GM21529 (cell line): ENCODE measurements at regions not wholly inside any gene's neighbourhood (a gene's known extent, or its start where the extent isn't known, plus 50 kb on each side); places are given as distances from the start of the nearest gene placed in this dataset.
"Not testable (repeated sequence)": the region's sequence is repeated elsewhere in the genome, so short reads cannot be mapped to it uniquely, and the experiment has no call there.

Source experiments
- ATAC-seq: cut with Tn5 transposase; IDR thresholded peaks from one replicate; pipeline ENCODE4 v1.9.1; 2021; ENCODE audit not compliant: unreplicated experiment

DNA sequence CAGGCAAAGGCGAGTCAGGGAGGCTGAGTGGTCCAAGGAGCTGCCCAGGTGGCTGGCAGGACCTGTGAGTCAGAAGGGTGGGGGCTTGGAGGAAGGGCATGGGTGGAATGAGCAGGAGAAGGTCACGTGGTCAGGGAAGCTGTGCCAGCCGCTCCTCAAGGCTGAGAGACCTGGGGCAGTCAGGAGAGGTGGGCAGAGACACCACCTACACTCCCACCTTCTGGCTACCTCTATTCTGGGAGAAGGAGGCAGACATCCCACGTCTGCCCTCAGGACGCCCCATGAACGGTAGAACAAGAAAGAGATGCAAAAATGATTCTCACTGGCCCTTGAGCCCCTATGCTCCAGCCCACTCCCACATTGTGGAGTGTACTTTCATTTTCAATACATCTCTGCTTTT is 151.8 kb upstream of the RAB4A start:
- no peak for ATAC-seq

DNA sequence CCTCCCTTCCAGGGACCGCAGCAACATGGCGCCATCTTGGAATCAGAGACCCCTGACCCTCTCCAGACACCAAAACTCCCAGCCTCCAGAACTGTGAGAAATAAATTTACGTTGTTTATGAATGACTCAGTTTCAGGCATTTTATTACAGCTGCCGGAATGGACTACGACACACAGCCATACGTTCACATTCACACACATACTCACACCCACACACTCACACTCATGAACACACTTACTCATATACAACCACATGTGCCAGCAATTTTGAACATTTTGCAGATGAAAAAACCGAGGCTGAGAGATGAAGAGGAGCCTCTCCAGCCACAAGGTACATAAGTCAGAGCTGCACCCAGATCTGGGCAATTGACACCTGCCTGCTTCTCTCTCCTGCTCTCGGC is 151.0 kb upstream of the RAB4A start:
- no peak for ATAC-seq

DNA sequence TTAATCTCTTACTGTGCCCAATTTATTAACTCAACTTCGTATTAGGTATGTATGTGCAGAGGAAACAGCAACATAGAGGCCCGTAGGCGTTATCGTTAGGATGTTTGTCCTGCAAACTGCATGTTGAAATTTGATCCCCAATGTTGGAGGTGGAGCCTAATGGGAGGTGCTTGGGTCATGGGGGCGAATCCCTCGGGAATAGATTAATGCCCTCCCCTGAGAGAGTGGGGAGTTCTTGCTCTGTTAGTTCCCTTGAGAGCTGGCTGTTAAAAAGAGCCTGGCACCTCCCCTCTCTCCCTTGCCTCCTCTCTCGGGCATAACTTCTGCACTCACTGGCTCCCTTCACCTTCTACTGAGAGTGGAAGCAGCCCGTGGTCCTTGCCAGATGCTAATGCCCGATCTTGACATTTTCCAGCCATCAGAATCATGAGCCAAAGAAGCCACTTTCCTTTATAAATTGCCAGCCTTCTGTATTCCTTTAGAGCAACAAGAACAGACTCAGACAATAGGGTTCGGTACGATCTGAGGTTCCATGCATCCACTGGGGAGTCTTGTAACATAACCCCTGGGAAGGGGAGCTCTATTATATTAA is 149.0 kb upstream of the RAB4A start:
- ATAC-seq: no peak

DNA sequence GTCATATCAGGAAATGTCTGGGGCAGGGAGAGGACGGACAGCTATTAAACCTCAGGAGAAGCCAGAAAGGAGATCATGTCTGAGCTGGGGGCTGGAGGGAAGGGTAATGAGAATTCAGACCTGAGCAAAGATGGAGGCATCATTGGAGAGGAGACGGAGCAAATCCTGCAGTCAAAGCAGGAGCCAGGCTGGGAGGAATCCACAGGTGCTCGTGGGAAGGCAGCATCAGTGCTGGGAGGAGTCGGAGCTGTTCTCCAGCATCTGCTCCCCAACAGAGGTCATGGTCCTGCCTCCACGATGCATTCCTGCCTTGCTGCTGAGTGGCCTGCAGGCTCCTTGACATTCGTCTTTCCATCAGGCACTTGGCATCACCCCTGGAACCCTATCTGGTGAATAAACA is 148.3 kb upstream of the RAB4A start:
- no peak for ATAC-seq

DNA sequence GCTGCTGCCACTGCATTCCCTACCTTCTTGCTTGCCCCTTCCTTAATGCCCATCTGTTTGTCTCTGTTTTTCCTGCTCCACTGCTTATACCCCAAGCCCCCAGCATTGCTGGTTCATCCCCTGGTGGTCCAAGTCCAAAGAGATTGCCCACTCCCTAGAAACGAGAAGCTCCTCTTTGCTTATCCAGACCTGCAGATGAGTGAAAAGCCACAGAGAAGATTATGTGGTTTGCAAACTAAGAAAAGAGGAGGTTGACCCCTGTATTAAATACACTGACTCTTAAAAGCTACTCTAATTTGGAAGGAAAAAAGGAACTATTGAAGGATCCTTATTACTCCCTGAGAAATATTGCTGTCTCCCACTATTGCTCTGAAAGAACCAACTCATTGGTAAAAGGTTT is 146.8 kb upstream of the RAB4A start:
- ATAC-seq: no peak

DNA sequence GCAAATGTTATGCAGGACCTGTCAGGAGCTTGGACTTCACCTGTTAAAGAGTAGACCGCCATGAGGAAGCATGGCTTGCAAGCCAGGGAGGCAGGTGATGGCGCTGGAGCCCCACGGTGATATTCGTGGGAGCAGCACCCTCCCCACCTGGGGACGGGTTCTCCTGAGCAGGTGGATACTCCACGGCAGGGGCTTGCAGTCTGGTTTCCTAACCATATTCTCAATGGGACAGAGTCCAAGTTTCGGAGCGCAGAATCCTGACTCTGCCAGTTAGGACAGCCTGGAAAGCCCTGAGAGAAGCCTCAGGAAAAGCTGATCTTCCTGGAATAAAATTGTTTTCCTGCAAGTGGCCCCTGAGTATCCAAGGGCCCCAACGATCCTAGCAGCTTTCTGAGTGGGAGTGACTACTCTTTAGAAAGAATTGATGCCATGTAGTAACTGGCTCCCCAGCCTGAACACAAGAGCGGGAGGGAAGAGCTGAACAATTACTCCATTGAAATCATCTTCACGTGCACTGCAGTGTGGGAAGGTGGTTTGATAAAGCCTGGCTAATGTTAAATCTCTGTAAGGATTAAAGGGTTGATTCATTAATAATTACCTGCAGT is 146.3 kb upstream of the RAB4A start:
- no peak for ATAC-seq

DNA sequence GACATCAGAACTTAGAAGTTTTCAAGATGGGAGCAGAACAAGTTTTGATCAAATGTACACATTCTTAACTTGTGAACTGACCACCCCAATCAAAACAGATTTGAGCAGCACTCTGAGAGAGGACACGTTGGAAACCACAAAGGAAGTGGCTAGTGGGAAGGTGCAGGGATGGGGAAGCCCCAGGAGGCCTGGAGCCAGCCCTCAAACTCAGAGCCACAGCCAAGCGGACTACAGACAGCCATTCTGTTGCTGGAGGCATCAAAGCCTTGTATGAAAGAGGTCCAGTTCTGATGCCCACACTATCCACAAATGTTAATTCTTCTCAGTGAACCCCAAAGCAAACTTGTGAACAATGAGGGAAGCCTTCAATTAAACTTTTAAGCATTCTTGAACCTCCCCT is 143.6 kb upstream of the RAB4A start:
- ATAC-seq: peak; percentile 86

DNA sequence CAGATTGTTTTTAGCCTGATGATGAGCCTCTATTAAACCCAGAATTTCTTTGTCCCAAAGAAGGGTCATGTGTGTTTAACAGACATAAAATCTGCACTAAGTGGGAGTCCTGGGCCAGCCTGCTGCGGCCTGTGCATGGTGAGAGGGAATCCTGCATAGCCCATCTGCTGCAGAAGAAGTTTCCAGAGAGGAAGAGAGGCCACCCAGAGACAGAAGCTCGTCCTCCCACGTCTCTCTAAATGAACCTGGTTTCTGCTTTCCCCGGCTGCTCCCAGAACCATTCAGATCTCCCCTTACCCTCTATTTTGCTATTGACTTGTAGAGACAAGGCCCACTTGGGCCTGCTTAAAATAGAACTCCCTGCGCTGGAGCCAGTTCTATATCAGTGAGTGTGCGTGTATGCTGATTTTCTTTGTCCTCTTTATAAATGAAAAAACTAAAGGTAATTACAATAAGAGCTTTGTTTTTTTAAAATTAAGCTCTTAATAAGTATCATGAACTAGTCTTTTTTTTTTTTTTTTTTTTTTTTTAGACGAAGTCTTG is 142.8 kb upstream of the RAB4A start:
- no peak for ATAC-seq

DNA sequence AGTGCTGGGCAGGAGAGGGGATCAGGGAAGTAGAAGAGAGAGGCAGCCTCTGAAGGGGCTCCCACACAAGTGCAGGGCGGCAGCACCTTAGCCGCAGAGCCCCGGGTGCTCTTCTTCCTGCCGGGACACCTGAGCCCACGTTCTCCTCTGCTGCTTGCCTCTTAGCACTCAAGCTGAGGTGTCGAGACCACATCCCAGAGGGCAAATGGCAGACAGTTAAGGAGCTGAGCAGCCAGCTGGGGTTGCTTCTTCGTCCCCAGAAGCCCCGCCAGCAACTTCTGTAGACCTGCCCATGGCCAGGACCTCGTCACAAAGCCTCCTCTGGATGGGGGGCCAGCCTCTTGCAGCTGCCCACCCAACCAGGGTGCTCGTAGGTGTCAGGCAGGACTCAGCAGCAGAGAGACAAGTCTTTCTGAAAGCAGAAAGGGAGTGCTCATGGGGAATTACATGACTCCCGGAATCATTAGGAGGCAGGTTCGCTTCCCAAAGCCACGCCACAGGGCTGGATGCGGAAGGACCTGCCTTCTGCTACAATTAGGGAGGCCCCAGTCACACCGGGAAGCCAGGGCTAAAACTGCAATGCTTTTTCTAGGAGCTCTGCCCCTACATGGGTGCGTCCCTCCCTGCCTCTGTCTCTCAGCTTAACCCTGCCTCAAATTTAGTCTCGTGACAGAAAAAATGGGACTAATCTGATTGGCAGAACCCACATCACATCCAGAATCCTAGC is 141.4 kb upstream of the RAB4A start:
- no peak for ATAC-seq

DNA sequence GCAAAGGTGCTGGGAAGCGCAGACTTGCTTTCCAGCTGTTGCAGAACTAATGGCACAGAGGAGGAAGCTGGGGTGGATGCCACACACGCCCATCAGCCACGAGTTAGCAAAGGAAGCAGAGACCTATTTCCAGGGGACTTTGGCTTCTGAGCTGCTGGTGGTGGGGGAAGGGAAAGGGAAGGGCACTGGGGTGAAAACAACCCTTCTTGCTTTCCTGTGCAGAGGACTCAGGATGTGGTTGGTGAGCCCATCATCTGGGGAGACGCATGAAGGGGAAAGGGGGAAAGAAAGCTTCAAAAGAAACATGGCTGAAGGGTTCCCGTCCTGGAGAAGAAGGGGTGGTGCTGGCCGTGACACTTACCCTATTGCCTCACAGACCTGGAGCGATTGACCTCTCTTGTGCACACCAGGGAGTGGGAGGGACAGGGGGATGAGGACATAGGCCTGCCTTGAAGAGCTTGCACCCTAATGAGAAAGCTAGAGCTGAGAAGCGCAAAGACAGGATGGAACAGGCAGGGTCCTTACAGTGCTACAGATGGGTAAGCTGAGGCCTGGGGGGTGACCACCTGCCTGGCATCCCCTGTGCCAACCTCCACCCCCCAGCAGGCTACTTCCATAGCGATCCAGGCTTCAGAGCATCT is 140.8 kb upstream of the RAB4A start:
- ATAC-seq: no peak

DNA sequence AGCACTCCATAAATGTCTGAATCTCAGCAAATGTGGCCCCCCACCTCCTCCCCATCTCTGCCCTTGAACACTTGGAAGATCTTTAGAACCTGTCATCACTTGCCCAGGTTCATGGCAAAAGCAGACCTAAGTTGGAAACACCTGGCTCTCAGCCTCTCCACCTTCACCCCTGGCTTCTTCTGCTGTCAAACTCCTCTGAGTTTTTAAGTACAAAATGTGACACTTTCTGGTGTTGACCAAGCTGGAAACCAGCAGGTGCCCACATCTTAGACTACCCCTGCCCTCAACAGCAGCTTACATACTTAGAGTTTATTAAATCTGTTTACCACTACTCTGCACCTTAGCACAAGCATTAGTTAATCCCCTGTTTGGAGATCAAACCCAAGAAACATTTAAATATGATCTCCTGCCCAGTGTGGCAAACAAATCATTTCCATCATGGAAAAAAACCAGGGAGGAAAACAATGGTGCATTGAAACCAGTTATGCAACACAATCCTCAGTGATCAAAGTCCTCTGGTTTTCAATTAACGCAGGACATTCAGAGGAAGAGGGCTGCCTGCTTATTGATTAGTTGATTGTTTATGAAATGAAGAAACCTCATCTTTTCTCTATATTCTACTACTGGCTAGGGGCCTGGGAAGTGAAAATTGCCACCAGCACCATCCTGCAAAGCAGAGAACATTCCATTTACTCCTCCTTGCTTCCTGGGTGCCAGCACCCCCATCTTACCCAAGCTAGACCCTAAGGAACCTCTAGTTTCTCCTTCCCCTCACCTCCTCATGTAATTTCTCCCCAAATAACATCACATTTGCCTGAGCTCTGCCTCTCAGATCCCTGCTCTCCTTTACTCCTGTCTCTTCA is 139.4 kb upstream of the RAB4A start:
- no peak for ATAC-seq

DNA sequence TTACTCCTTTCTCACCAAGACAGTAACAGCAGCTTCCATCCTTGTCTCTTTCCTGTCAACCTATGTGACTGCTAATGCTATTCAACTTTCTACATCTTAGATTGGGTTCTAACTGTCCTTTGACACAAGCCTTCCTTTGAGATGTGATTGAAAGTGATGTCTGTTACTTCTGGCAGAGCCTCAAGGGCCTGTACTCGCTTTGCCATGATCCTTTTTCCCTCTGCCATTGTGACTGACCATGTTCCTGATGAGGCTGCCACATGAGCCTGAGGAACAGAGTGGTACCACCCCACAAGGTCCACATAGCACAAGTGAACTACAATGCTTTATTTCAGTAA is 138.8 kb upstream of the RAB4A start:
- ATAC-seq: no peak

DNA sequence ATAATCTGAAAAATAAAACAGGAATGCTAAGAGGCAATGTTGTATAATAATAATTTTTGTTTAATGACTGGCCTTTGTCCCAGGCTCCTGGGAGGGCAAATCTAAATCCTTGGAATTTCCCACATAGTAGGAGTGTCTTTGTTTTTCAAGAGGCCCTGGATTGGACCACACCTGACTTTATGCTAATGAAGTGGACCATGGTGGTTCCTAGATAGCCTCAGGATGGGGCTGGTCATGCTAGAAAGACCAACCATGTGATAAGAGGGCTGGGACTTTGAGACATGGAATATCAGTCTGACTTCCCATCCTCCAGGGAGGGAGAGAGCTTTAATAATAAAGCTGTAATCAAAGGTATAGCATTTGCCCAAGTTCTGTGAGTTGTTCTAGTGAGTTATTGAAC is 138.2 kb upstream of the RAB4A start:
- no peak for ATAC-seq

DNA sequence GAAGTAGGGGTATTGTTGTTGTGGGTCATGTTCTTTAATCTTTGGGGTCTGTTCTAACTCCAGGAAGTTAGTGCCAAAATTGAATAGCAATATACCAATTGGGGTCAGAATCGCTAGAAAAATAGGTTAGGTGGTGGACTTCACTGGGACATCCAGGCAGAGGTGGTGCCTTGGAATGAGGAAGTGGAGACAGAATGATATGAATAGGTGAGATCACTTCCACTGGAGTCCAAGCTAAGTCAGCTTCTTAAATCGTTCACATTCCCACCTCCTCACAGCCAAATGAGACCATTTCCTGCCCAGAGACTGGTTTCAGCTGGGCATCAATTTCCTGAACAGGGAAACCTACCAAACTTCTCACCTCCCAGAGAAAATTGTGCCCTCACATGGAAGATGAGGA is 137.8 kb upstream of the RAB4A start:
- ATAC-seq: no peak

DNA sequence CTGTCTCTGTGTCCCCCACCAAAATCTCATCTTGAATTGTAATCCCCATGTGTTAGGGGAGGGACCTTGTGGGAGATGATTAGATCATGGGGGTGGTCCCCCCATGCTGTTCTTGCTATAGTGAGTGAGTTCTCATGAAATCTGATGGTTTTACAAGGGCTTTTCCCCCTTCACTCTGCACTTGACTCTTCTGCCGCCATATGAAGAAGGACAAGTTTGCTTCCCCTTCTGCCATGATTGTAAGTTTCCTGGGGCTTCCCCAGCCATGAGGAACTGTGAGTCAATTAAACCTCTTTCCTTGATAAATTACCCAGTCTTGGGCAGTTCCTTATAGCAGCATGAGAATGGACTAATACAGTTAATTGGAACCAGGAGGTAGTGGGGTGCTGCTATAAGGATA is 137.1 kb upstream of the RAB4A start:
- ATAC-seq: no peak

DNA sequence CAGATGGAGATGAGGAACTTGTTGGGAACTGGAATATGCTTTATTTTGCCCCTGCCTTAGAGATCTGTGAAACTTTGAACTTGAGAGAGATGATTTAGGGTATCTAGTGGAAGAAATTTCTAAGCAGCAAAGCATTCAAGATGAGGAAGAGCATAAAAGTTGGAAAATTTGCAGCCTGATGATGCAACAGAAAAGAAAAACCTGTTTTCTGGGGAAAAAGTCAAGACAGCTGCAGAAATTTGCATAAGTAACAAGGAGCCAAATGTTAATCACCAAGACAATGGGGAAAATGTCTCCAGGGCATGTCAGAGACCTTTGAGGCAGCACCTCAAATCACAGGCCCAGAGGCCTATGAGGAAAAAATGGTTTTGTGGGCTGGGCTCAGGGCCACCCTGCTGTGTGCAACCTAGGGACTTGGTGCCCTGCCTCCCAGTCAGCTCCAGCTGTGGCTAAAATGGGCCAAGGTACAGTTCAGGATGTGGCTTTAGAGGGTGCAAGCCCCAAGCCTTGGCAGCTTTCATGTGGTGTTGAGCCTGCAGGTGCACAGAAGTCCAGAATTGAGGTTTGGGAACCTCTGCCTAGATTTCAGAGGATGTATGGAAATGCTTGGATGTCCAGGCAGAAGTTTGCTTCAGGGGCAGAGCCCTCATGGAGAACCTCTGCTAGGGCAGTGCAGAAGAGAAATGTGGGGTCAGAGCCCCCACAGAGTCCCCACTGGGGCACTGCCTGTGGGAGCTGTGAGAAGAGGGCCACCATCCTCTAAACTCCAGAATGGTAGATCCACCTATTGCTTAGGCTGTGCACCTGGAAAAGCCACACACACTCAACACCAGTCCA is 136.3 kb upstream of the RAB4A start:
- ATAC-seq: not testable (repeated sequence)

DNA sequence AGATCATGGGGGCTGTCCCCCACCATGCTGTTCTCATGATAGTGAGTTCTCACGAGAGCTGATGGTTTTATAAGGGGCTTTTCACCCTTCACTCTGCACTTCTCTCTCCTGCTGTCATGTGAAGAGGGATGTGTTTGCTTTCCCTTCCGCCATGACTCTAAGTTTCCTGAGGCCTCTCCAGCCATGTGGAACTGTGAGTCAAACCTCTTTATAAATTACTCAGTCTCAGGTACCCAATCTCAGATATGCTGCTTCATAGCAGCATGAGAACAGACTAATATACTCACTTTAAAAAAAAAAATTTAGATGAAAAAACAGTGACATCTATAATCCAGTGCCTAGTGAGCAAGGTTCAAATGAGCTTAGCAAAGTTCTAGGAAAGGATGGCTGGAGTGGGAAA is 135.1 kb upstream of the RAB4A start:
- no peak for ATAC-seq

DNA sequence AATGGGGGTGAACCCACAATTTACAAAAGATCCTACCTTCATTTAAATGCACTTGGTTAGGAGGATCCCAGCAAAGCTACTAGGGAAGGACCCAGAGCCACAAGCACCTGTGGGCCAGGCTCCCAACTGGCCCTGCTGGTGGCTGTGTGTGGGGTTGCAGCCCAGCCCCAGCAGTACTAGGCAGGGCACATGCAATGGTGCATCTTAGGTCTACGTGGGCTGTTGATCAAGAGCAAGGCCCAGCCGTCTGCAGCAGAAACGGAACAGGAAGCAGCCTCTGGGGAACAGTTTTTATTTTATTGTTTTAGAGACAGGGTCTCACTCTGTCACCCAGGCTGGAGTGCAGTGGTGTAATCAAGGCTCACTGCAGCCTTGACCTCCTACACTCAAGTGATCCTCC is 134.1 kb upstream of the RAB4A start:
- no peak for ATAC-seq

DNA sequence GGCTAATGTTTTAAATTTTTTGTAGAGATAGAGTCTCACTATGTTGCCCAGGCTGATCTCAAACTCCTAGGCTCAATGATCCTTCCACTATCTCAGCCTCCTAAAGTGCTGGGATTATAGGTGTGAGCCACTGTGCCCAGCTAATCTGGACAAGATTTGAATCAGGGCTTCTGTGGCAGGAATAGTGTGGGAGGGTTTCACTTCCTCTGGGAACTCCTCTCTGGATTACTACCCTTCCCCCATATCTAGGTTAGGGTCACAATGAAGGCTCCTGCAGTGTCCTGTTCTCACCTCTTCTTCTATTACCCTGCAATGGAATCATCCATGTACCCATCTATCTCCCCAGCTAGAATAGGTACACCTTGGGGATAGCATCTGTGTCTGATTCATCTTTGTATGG is 133.6 kb upstream of the RAB4A start:
- ATAC-seq: no peak

DNA sequence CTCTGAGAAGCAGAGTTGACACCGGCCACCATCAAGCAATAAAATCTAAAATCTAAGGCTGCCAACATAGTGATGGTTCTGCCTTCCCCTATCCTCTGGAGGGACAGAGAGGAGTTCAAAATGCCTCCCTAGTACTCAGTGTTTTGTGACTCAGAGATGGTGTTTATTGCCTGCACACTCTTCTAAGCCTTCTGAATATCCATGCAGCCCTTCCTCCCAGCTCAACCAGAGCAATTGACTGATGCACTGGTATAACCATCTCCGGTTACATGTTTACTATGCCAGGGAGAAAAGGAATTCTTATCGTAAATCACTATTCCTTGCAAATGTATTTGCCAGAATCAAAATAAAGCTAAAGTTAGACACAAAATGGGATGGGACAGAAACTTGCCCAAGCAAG is 132.9 kb upstream of the RAB4A start:
- no peak for ATAC-seq
